Nephron progenitor cell (in vitro differentiated cells): ENCODE measurements at regions not wholly inside any gene's neighbourhood (a gene's known extent, or its start where the extent isn't known, plus 50 kb on each side); places are given as distances from the start of the nearest gene placed in this dataset.

Experiments used
- DNase-seq: peaks from one replicate; pipeline ENCODE4 v3.0.0; 2021
- H3K27ac Mint-ChIP-seq: 2 replicates; pipeline ENCODE4 v1.8.0; 2021; ENCODE audit warnings: mild to moderate bottlenecking, moderate library complexity, mixed read lengths
- H3K27me3 Mint-ChIP-seq: 2 replicates; pipeline ENCODE4 v1.8.0; 2021; ENCODE audit warnings: mild to moderate bottlenecking, low read depth, mixed read lengths; ENCODE audit not compliant: poor library complexity
- H3K36me3 Mint-ChIP-seq: 2 replicates; pipeline ENCODE4 v1.8.0; 2021; ENCODE audit warnings: low read depth, mixed read lengths
- H3K4me1 Mint-ChIP-seq: 2 replicates; pipeline ENCODE4 v1.8.0; 2021; ENCODE audit warnings: mixed read lengths
- H3K4me3 Mint-ChIP-seq: 2 replicates; pipeline ENCODE4 v1.8.0; 2021; ENCODE audit warnings: mild to moderate bottlenecking, moderate library complexity, mixed read lengths
- H3K9me3 Mint-ChIP-seq: 2 replicates; pipeline ENCODE4 v1.8.0; 2021; ENCODE audit warnings: mild to moderate bottlenecking, moderate library complexity, mixed read lengths
- CTCF ChIP-seq: fragments of 200-600 bp; sonication (generic); IDR thresholded peaks from 2 replicates; pipeline ENCODE4 v1.5.0; 2021; ENCODE audit warnings: antibody characterized with exemption

GRCh38 chr21:35663856-35664606, 396.3 kb downstream of the SETD4 start:
- no peak overlapping the region for H3K27ac Mint-ChIP-seq
- H3K4me1 Mint-ChIP-seq = no peaks in the 10 kb centered on the region
- H3K36me3 Mint-ChIP-seq = no peaks in the 10 kb centered on the region
- H3K9me3 Mint-ChIP-seq = no peaks in the 10 kb centered on the region
- TF ChIP-seq CTCF = no peak
- H3K27me3 Mint-ChIP-seq = peaks cover 7% of the 10 kb centered on the region
- DNase-seq = no peak
- no peak overlapping the region for H3K4me3 Mint-ChIP-seq

- Mint-ChIP-seq H3K9me3 (peaks cover 13% of the 10 kb centered on the region), H3K27ac (no peak overlapping the region), H3K27me3 (no peaks in the 10 kb centered on the region), H3K4me3 (no peak overlapping the region), H3K36me3 (peaks cover 8% of the 10 kb centered on the region), H3K4me1 (no peaks in the 10 kb centered on the region)
- DNase-seq = no peak
- TF ChIP-seq CTCF = no peak
Measured at GRCh38 chr21:35658242-35658641, 402.1 kb downstream of the SETD4 start.

GRCh38 chr21:35652872-35653271, 407.5 kb downstream of the SETD4 start:
- peaks cover 13% of the 10 kb centered on the region for H3K9me3 Mint-ChIP-seq
- peaks cover 8% of the 10 kb centered on the region for H3K36me3 Mint-ChIP-seq
- H3K4me1 Mint-ChIP-seq = peaks cover 12% of the 10 kb centered on the region
- peaks cover 16% of the 10 kb centered on the region for H3K27me3 Mint-ChIP-seq
- H3K27ac Mint-ChIP-seq = no peak overlapping the region
- DNase-seq = no peak
- H3K4me3 Mint-ChIP-seq = no peak overlapping the region
- no peak for TF ChIP-seq CTCF

- no peak overlapping the region for H3K4me3 Mint-ChIP-seq
- DNase-seq = no peak
- H3K27me3 Mint-ChIP-seq = peaks cover 20% of the 10 kb centered on the region
- H3K36me3 Mint-ChIP-seq = peaks cover 6% of the 10 kb centered on the region
- TF ChIP-seq CTCF = no peak
- H3K4me1 Mint-ChIP-seq = peaks cover 12% of the 10 kb centered on the region
- no peak overlapping the region for H3K27ac Mint-ChIP-seq
- peaks cover 10% of the 10 kb centered on the region for H3K9me3 Mint-ChIP-seq
Measured at GRCh38 chr21:35652196-35652595, 408.1 kb downstream of the SETD4 start.

- Mint-ChIP-seq H3K9me3 (no peaks in the 10 kb centered on the region), H3K27ac (no peak overlapping the region), H3K4me1 (peaks cover 12% of the 10 kb centered on the region), H3K4me3 (no peak overlapping the region), H3K36me3 (no peaks in the 10 kb centered on the region), H3K27me3 (peaks cover 20% of the 10 kb centered on the region)
- no peak for TF ChIP-seq CTCF
- no peak for DNase-seq
Measured at GRCh38 chr21:35651196-35651595, 409.1 kb downstream of the SETD4 start.

- peaks cover 26% of the 10 kb centered on the region for H3K27me3 Mint-ChIP-seq
- no peak for TF ChIP-seq CTCF
- H3K9me3 Mint-ChIP-seq = no peaks in the 10 kb centered on the region
- no peak overlapping the region for H3K4me3 Mint-ChIP-seq
- peak overlapping the region; percentile 10 for H3K27ac Mint-ChIP-seq
- DNase-seq = no peak
- no peaks in the 10 kb centered on the region for H3K36me3 Mint-ChIP-seq
- H3K4me1 Mint-ChIP-seq = peaks cover 12% of the 10 kb centered on the region
Measured at GRCh38 chr21:35649186-35649585, 411.1 kb downstream of the SETD4 start.
